C1 segment of cervical spinal cord (tissue), 14 donors: ENCODE measurements at regions not wholly inside any gene's neighbourhood (a gene's known extent, or its start where the extent isn't known, plus 50 kb on each side); places are given as distances from the start of the nearest gene placed in this dataset.

Experiments
- DNase-seq, 14 donors: peaks; one replicate each; lab custom pipeline; 2025; lab: John Stamatoyannopoulos, UW

- DNase-seq: no peak
Observed at GRCh38 chr2:220892018-220892634, 680.0 kb downstream of the EPHA4 start.

- no peak for DNase-seq
Observed at GRCh38 chr2:220893411-220893810, 678.7 kb downstream of the EPHA4 start.

- DNase-seq: no peak
Observed at GRCh38 chr2:220894069-220894468, 678.0 kb downstream of the EPHA4 start.

GRCh38 chr2:220899492-220899891, 672.6 kb downstream of the EPHA4 start:
- no peak for DNase-seq

GRCh38 chr2:220904015-220904414, 668.1 kb downstream of the EPHA4 start:
- DNase-seq: no peak

GRCh38 chr2:220913384-220913783, 658.7 kb downstream of the EPHA4 start:
- DNase-seq: no peak

- DNase-seq: no peak
Observed at GRCh38 chr2:220915092-220915623, 656.9 kb downstream of the EPHA4 start.

GRCh38 chr2:220916931-220917330, 655.2 kb downstream of the EPHA4 start:
- no peak for DNase-seq

GRCh38 chr2:220930271-220931076, 641.6 kb downstream of the EPHA4 start:
- DNase-seq: no peak

GRCh38 chr2:220931491-220931890, 640.6 kb downstream of the EPHA4 start:
- no peak for DNase-seq

GRCh38 chr2:220932041-220932440, 640.1 kb downstream of the EPHA4 start:
- no peak for DNase-seq

- DNase-seq: no peak
Observed at GRCh38 chr2:220935789-220936321, 636.2 kb downstream of the EPHA4 start.

- DNase-seq: no peak
Observed at GRCh38 chr2:220936641-220937197, 635.4 kb downstream of the EPHA4 start.

GRCh38 chr2:220937245-220937644, 634.9 kb downstream of the EPHA4 start:
- DNase-seq: no peak

GRCh38 chr2:220940646-220941045, 631.5 kb downstream of the EPHA4 start:
- no peak for DNase-seq

- DNase-seq: no peak
Observed at GRCh38 chr2:220941683-220942082, 630.4 kb downstream of the EPHA4 start.

- no peak for DNase-seq
Observed at GRCh38 chr2:220946552-220946951, 625.6 kb downstream of the EPHA4 start.

- no peak for DNase-seq
Observed at GRCh38 chr2:220948579-220948978, 623.5 kb downstream of the EPHA4 start.

GRCh38 chr2:220949466-220949865, 622.6 kb downstream of the EPHA4 start:
- DNase-seq: no peak

- no peak for DNase-seq
Observed at GRCh38 chr2:220955776-220956175, 616.3 kb downstream of the EPHA4 start.

- DNase-seq: no peak
Observed at GRCh38 chr2:220956429-220956828, 615.7 kb downstream of the EPHA4 start.

GRCh38 chr2:220959391-220959802, 612.7 kb downstream of the EPHA4 start:
- peak in 9 of 14 donors; percentile 3 to 93 (median 40) for DNase-seq
